ENCODE measurements at regions not wholly inside any gene's neighbourhood (a gene's known extent, or its start where the extent isn't known, plus 50 kb on each side); places are given as distances from the start of the nearest gene placed in this dataset.

DNA sequence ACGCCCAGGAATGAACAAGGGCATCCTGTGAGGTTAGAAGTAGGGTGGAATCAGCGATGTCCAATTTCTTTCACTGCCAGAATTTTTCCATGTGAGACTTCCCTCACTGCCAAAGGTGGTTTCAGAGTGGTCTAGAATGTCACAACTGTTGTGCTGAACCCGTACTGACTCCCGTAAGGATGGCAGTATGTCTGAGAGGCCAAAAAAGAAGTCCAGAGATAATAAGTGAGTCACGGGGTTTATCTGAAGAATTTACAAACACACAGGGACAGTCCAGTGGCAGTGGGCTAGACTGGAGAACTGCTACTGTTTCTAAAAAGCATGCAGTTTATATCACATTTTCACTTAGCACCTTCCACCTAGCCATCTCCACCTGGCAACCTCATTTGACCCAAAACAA is 160.6 kb upstream of the ATP10A start:
- no peaks in the 10 kb centered on the region for H3K27me3 ChIP-seq (ENCODE audit: insufficient read depth, poor library complexity, severe bottlenecking)
- no peak overlapping the region for H3K4me3 ChIP-seq (replicated peaks; ENCODE audit: insufficient read depth, low read length)
- DNase-seq (ENCODE audit: low read depth in 1 of 2, low spot score in 1 of 2): no peak
- H3K27ac ChIP-seq (replicated peaks): no peak overlapping the region
- TF ChIP-seq, protein P1, sequence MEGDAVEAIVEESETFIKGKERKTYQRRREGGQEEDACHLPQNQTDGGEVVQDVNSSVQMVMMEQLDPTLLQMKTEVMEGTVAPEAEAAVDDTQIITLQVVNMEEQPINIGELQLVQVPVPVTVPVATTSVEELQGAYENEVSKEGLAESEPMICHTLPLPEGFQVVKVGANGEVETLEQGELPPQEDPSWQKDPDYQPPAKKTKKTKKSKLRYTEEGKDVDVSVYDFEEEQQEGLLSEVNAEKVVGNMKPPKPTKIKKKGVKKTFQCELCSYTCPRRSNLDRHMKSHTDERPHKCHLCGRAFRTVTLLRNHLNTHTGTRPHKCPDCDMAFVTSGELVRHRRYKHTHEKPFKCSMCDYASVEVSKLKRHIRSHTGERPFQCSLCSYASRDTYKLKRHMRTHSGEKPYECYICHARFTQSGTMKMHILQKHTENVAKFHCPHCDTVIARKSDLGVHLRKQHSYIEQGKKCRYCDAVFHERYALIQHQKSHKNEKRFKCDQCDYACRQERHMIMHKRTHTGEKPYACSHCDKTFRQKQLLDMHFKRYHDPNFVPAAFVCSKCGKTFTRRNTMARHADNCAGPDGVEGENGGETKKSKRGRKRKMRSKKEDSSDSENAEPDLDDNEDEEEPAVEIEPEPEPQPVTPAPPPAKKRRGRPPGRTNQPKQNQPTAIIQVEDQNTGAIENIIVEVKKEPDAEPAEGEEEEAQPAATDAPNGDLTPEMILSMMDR (IDR thresholded peaks at IDR 0.05; ENCODE audit: insufficient read depth, low read length): no peak
- TF ChIP-seq SPI1 (IDR thresholded peaks at IDR 0.05; ENCODE audit: borderline replicate concordance, low read depth) (no peak), GABPA (IDR thresholded peaks at IDR 0.05; ENCODE audit: low read depth) (no peak), POLR2AphosphoS5 (IDR thresholded peaks at IDR 0.05; ENCODE audit: low read depth) (no peak)
- TF ChIP-seq, protein P2, sequence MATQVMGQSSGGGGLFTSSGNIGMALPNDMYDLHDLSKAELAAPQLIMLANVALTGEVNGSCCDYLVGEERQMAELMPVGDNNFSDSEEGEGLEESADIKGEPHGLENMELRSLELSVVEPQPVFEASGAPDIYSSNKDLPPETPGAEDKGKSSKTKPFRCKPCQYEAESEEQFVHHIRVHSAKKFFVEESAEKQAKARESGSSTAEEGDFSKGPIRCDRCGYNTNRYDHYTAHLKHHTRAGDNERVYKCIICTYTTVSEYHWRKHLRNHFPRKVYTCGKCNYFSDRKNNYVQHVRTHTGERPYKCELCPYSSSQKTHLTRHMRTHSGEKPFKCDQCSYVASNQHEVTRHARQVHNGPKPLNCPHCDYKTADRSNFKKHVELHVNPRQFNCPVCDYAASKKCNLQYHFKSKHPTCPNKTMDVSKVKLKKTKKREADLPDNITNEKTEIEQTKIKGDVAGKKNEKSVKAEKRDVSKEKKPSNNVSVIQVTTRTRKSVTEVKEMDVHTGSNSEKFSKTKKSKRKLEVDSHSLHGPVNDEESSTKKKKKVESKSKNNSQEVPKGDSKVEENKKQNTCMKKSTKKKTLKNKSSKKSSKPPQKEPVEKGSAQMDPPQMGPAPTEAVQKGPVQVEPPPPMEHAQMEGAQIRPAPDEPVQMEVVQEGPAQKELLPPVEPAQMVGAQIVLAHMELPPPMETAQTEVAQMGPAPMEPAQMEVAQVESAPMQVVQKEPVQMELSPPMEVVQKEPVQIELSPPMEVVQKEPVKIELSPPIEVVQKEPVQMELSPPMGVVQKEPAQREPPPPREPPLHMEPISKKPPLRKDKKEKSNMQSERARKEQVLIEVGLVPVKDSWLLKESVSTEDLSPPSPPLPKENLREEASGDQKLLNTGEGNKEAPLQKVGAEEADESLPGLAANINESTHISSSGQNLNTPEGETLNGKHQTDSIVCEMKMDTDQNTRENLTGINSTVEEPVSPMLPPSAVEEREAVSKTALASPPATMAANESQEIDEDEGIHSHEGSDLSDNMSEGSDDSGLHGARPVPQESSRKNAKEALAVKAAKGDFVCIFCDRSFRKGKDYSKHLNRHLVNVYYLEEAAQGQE (IDR thresholded peaks at IDR 0.05; ENCODE audit: insufficient replicate concordance, low read depth): no peak

DNA sequence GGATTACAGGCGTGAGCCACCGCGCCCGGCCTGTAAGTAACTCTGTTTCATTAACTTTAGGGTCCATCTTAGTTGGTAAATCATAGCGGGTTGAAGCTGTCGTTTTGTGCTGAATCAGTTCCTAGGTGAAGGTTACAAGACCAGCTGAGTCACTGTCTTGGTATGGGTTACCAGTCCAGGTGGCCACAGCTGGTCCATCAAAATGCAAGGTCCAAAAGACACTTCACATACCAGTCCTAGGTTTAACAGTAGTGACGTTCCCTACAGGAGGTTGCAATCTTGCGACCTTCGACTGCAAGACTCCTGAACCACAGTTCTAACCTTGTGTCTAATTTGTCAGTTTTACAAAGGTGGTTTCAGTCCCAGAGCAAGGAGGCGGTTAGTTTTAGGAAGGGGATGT is 160.1 kb upstream of the ATP10A start:
- Histone ChIP-seq H3K27me3 (ENCODE audit: insufficient read depth, poor library complexity, severe bottlenecking) (no peaks in the 10 kb centered on the region), H3K27ac (replicated peaks) (no peak overlapping the region), H3K4me3 (replicated peaks; ENCODE audit: insufficient read depth, low read length) (no peak overlapping the region)
- no peak for DNase-seq (ENCODE audit: low read depth in 1 of 2, low spot score in 1 of 2)
- TF ChIP-seq SPI1 (IDR thresholded peaks at IDR 0.05; ENCODE audit: borderline replicate concordance, low read depth): no peak

DNA sequence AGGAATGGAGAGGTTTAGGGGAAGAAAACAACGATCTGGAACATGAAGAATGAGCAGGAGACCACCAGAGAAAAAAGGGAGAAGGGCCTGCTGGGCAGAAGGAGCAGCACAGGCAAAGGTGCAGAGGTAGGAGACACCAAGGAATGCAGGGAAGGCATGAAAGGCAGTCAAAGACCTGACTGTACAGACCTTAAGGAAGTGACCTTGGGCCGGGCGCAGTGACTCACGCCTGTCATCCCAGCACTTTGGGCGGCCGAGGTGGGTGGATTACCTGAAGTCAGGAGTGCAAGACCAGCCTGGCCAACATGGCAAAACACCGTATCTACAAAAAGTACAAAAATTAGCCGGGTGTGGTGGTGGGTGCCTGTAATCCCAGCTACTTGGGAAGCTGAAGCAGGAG is 157.7 kb upstream of the ATP10A start:
- Histone ChIP-seq H3K27me3 (ENCODE audit: insufficient read depth, poor library complexity, severe bottlenecking) (no peaks in the 10 kb centered on the region), H3K27ac (replicated peaks) (no peak overlapping the region), H3K4me3 (replicated peaks; ENCODE audit: insufficient read depth, low read length) (no peak overlapping the region)
- TF ChIP-seq SPI1 (IDR thresholded peaks at IDR 0.05; ENCODE audit: borderline replicate concordance, low read depth): no peak
- TF ChIP-seq POLR2AphosphoS5 (IDR thresholded peaks at IDR 0.05; ENCODE audit: low read depth): no peak
- TF ChIP-seq, protein P1 (IDR thresholded peaks at IDR 0.05; ENCODE audit: insufficient read depth, low read length): no peak
- TF ChIP-seq, protein P2 (IDR thresholded peaks at IDR 0.05; ENCODE audit: insufficient replicate concordance, low read depth): no peak
- TF ChIP-seq GABPA (IDR thresholded peaks at IDR 0.05; ENCODE audit: low read depth): no peak
- no peak for DNase-seq (ENCODE audit: low read depth in 1 of 2, low spot score in 1 of 2)

DNA sequence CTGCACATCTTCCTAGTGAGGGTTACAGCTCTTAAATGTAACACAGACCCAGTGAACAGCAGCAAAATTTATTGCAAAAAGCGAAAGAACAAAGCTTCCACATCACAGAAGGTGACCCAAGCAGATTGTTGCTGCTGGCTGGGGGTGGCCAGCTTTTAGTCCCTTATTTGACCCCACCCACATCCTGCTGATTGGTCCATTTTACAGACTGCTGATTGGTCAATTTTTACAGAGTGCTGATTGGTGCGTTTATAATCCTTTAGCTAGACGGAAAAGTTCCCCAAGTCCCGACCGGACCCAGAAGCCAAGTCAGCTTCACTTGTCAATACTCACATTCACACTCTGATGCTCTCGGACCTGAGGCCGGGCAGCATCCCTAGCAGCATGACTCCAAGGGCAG is 154.5 kb upstream of the ATP10A start:
- no peaks in the 10 kb centered on the region for H3K27me3 ChIP-seq (ENCODE audit: insufficient read depth, poor library complexity, severe bottlenecking)
- DNase-seq (ENCODE audit: low read depth in 1 of 2, low spot score in 1 of 2): no peak
- no peak overlapping the region for H3K4me3 ChIP-seq (replicated peaks; ENCODE audit: insufficient read depth, low read length)
- H3K27ac ChIP-seq (replicated peaks): no peak overlapping the region
- TF ChIP-seq SPI1 (IDR thresholded peaks at IDR 0.05; ENCODE audit: borderline replicate concordance, low read depth): no peak
- TF ChIP-seq, protein P2 (IDR thresholded peaks at IDR 0.05; ENCODE audit: insufficient replicate concordance, low read depth): no peak
- TF ChIP-seq, protein P1 (IDR thresholded peaks at IDR 0.05; ENCODE audit: insufficient read depth, low read length): no peak
- TF ChIP-seq POLR2AphosphoS5 (IDR thresholded peaks at IDR 0.05; ENCODE audit: low read depth): no peak
- TF ChIP-seq GABPA (IDR thresholded peaks at IDR 0.05; ENCODE audit: low read depth): no peak

Measured in HL-60 (cell line).